HS-5 (cell line): ENCODE measurements at regions not wholly inside any gene's neighbourhood (a gene's known extent, or its start where the extent isn't known, plus 50 kb on each side); places are given as distances from the start of the nearest gene placed in this dataset.
"Not testable (repeated sequence)": the region's sequence is repeated elsewhere in the genome, so short reads cannot be mapped to it uniquely, and the experiment has no call there.

Source experiments
- DNase-seq: peaks from one replicate; pipeline ENCODE4 v3.0.0-alpha.2; 2012; ENCODE audit warnings: low read depth

DNA sequence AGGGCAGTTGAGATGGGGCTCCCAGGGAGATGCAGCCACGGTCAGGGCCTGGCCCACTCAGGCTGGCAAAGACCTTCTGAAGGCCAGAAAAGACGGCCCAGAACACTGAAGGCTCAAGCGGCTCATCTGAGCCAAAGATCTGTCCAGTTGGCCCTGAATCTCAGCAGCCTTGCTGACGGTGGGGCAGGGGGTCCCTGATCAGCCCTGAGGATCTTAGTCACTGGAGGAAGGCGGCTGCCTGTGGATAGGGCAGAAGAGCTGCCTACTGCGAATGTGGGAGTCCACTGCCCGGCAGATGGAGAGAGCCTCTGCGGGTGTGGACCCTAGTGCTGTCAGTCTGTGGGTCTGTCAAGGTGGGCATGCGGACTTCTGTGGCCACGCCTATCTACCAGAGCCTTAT is 1738.2 kb downstream of the TP53TG3F start:
- DNase-seq: no peak

DNA sequence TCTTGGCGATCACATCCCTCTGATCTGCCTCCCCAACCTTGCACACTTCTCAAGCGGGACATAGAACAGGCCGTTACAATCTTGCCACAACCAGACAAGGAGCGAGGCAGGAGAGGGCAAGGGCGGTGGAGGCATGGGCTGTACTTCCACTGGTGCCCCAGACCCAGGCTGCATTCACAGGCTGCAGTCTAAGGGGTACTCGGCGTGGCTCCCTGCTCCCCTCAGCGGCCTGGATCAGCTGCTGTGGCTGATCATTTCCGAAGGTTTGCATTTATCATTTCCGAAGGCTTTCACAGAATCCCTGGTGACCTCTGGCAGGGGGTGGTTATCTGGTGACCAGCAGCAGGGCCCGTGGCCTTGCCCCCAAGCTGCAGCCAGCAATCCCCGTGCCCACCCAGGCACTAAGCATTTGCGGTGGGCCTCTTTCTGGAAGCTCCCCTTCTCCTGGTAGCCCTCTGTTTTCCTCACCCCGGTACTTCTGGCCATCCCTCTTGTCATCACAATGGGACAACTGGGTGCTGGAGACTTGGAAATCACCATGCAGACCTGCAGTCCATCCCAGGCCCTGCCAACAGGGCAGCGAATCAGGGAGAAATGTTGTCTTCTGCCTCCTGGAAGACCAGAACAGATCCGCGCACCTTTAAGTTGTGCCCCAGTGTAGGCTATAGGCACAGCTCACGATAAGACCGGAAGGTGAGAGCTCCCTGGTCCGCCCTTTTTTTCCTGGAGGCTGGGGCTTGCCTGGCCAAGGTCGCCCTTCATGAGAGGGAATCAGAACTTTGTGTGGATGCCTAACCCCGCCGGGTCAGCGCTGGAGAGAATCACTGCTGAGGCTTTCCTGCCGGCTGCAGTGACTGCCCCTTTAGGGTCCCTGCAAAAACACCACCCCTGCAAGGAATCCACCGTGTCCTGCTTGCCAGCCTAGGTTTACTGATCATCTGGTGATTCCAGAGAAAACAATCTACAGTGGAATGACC is 1739.1 kb downstream of the TP53TG3F start:
- DNase-seq: no peak

DNA sequence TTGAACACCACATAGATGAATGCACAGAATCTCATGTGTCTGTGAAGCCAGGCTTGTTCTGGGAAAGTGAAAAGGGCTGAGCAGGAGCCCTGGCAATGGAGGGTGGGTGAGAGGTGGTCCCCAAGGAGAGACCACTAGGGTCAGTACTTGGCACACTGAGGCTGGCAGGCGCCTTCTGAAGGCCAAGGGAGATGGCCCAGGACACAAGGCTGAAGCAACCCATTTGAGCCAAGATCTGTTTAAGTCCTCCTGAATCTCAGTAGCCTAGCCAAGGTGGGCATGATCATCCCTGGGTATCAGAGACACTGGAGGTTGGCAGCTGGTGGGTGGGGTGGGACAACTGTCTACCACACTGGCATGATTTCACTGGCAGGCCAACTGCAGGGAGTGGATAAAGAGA is 1741.2 kb downstream of the TP53TG3F start:
- no peak for DNase-seq

DNA sequence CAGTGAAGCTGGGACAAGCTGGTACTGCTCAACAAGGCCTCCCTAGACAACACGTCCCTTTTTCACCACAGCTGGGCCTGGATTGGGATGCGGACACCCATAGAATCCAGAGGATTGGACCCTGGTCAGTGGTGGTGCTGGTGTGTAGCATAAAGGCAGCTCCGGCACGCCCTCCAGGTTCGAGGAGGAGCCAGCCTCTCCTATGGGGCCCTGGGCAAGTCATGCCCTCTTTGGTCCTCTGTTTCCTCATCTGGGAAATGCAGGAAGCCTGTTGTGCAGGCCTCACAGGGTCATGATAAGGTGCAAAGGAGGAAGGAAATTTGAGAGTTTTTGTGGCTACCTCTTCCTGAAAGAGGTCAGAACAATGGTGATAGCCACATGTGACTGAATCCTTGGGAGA is 1741.7 kb downstream of the TP53TG3F start:
- DNase-seq: no peak

DNA sequence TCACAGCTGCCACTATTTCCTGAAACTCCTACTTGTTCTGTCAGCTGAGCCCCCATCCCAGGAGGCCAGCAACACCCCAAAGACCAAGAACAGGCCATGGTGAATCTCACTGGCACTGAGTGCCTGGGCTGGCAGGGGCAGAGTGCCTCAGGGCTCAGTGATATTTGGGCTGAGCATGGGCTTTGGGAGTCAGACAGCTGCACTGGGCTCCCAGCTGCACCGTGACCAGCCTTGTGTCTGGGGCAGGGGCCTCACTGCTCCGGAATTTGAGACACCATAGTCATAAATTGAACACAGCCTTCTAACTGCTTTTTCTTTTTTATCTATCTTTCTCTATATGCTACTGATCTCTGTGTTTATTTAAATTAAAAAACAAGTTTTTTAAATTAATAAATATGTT is 1744.2 kb downstream of the TP53TG3F start:
- DNase-seq: no peak

DNA sequence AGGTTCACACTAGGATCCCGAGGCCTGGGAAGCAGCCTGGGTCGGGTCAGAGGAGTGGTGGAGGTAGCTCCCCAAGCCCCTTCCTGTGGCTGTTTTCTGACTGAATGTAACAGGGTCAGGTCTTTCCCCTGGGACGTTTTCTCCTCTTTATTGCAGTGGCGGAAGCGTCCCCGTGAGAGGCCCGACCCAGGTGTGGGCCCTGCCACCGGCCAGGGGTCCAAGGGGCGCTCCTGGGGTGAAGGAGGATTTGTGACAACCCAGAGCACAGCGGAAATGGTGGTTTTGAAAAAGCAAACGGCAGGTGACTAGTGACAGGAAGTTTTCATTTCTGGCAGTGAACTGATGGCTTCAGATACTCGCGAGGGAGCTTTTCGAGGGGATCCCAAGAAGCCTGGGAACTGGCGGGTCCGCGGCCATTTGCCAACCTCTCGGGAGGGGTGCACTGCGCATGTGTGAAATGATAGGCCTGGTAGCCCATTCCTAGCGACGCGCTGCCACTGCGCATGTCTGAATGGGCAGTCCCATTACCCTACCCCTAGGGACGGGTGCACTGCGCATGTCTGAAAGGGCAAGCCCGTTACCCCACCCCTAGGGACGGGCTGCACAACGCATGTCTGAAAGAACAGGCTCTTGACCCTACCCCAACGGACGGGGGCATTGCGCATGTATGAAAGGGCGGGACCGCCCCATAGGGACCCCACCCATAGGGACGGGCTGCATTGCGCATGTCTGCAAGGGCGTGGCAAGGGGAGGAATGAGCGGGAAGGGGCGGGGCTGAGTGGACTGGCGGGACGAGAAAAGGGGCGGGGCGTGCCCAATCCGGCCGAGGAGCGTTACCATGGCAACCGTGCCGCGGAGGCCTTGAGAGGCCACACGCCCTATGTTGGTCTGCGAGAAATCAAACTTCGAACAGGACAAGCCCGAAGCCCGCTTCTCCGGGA is 1747.9 kb downstream of the TP53TG3F start:
- DNase-seq: no peak

DNA sequence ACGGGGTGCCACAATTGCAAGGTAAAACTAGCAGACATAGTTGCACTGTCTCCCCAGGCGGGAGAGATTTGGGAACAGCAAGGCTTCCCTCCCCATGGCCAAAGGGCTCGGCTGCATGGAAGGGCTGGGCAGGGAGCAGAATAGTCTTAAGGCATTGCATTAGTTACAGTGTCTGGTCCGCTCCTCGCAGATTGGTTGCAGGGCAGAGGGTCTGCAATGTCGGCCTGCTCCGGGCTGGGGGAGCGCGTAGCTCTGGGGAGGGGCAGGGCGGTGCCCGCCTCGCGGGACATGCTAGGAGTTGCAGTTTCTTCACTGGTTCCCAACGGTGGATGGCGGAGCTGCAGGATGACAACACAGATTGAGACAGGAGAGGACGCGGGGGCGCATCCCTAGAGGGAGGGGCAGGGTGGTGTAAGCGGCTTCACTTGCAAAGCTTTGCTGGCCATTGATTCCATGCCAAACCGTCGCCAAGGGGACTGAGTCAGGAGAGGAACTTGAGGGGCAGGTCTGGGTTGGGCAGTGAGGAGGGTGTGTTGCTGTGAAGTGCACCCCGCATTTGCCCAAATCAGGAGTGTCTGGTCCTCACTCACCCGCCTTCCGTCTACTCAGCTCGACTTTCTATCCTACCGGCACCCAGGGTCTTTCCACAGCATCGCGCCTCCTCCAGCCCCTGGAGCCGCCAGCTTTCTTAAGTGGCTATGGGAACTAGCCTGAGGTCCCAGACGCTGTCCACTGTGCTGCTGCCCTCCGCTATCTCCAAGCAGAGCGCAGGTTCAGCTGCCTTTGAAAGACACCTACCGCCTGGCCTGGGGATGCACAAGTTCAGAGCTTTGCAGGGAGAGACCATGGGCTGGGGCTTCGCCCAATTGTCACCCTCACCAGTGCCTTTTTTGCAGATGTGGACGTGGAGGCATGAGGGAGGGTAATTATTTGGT is 1748.9 kb downstream of the TP53TG3F start:
- no peak for DNase-seq

DNA sequence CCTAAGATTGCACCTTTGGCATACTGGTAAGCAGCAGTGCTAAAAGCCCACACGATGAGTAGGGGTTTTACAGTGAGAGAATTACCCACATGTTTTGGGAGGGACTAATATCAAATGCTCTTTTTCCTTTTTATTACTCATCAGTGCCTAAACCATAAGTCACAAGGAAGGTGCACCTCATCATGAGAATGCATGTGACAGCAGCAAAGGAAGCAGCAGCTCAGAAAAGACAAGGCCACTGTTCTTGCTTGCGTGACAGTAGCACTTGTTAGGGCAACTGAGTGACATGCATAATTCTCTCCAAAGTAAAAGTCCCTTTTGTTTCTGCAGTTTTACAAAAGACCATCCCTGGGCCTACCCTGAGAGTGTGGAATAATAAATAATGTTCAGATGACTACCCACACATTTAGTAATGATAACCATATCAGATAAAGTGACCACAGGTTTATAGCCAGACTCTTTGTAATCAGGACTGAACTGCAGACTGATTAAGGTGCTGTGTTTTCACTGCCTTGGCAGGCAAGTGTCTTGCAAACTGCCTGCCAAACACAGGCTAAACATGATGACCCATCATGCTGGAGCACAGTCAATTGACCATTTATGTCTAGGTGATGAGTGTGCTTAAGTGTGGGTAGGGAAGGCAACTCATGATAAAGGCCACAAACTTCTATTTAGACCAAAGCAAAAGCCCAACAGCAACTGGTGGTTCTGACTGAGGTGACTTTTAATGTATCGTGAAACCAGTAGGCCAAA is 1751.4 kb downstream of the TP53TG3F start:
- no peak for DNase-seq

DNA sequence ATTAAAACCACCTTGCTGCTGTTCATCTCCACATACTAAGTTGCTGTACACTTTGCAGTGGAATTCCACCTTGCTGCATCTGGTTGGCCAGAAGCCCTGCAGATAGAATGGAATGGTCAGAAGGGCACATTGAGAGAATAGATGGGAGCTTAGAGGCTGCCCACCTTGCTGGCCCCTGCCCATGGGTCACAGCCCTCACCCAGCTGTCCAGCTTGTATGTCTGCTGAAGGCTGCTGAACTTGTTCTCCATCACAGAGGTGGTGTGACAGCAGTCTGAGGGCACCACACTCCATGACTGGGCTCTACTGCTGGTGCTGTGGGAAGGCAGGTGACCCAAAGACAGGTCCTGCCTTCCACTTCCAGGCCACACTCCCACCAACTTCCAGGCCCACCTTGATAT is 1755.4 kb downstream of the TP53TG3F start:
- DNase-seq: no peak

DNA sequence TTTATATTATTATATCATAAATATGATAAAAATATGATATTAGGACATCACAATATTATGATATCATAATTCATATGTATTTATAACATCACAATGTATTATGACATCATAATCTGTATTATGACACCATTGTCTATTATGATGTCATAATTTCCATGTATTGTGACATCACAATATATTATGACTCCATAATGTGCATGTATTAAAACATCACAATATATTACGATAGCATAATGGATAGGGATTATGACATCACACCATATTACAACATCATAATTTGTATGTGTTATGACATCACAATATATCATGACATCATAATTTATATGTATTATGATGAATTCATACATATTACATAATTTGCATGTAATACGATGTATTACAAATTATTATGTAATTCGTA is 1755.9 kb downstream of the TP53TG3F start:
- DNase-seq: no peak

DNA sequence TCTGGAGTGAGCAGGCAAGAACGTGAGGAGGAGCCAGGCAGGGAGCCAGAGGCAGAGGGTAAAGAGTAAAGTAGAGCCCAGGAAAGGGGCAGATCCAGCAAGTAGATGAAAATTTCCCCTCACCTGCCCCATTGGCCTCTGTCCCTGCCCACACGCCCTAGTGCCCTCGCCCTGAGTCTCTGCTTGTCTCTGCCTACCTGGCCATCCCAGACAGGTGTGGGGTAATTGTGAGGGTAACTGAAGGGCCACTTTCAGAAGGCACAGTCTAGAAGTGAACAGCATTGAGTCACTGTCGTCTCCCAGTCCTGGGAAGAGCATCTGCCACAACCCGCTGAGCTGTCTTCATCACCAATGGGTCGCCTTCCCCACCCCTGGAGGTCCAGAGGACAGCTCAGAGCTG is 1756.8 kb downstream of the TP53TG3F start:
- not testable (repeated sequence) for DNase-seq

DNA sequence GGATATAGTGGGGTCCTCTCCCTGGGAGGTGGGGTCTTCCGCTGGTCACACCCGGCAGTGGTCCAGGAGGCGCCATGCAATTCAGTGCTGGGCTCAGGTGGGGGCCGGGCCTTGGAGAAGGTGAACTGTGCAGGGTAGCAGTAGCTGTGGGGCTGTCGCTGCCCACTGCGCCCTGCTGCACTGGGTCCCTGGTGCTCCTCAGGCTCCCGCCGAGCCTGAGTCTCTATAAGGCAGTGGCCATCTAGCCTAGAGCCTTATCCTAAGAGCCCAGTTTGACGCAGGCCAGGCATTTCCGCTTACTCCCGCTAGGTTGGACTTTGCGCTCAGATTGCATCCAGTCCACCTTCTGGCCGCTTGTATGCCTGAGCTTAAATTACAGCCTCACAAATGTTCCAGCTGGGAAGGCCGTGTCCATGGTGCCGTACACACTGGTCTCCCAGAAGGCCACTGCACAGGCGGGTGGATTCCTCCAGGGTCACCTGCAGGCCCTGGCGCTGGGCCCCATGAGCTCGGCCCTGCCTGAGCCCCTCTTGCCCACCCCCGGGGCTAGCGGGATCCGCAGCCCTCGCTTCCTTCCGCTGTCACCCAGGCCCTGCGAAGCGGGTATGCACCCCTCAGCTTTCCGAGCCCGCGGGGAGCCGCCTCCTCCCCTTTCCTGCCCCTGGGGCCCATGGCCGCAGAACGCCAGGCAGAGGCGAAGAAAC is 1762.2 kb downstream of the TP53TG3F start:
- no peak for DNase-seq

DNA sequence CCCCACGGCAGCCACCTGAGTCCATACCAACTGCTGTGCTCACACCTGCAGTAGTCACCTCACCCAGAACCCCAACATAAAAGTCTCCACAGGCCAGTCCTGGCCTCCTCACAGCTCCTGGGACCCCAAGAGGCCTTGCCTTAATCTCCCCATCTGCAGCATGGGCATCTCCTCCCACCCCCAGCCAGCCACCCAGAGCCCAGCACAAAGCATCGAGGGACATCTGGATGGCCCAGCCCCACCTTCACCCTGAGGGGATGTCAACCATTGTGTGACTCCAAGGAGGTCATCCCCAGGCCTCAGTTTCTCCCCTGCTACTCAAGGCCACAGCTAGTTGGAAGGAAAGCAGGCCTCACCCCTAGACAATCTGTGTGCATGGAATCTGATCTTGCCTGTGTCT is 1775.3 kb downstream of the TP53TG3F start:
- no peak for DNase-seq

DNA sequence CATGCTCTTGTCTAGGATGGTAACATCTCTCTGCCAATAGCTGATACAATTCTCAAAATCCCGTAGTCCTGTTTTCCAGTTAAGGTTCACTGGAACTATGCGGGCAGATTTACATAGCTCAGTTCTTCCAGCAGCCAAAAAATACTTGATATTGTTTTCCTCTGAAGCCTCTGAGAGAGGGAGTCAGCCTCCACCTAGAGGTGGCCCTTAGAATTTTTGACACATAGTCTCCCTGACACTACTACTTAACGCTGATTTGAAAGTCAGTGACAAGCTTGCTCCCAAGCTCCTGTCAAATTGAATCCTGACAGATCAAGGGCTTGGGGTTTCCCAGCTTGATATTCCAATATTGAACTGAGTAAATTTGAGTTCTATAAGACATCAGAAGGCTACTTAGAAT is 1780.1 kb downstream of the TP53TG3F start:
- no peak for DNase-seq

DNA sequence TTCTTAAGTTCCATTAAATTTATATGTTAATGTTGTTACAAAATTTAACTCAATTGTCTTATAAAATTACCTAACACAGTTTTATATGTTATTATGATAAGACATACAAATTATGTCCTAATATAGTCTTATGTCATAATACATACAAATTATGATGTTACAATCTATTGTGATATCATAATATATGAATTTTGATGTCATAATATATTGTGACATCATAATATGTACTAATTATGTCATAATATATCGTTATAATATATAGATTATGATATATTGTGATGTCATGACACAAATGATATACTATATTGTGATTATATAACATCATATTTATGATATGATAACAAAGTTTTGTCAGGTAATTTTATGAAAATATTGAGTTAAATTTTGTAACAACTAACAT is 1789.6 kb downstream of the TP53TG3F start:
- no peak for DNase-seq

DNA sequence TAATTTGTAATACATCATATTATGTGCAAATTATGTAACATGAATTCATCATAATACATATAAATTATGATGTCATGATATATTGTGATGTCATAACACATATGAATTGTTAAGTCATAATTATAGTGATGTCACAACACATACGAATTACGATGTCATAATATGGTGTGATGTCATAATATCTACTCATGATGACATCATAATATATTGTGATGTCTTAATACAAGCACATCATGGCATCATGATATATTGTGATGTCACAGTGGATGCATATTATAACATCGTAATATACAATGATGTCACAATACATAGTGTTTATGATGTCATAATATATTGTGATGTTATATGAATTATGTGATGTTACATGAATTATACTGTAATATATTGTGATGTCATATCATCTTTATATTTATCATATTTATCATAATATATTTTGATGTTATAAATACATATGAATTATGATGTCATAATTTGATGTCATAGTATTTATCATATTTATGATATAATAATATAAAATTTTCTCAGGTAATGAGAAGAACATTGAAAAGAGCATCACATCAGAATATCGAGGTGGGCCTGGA is 1793.0 kb downstream of the TP53TG3F start:
- no peak for DNase-seq

DNA sequence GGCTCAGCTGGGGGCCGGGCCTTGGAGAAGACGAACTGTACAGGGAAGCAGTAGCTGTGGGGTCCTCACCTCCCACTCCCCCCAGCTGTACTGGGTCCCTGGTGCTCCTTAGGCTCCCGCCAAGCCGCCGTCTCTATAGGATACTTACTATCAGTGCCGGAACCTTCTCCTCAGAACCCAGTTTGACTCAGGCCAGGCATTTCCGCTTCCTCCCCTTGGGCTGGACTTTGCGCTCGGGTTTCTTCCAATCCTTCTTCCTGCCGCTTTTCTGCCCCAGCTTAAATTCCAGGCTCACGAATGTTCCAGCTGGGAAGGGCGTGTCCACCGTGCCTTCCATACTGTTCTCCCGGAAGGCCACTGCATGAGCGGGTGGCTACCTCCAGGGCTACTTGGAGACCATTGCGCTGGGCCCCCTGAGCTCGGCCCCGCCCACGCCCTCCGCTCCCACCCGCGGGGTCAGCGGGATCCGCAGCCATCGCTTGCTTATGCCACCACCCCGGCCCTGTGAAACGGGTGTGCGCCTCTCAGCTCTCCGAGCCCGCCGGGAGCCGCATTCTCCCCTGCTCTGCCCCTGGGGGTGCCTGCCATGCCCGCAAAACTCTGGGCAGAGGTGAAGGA is 1795.9 kb downstream of the TP53TG3F start:
- DNase-seq: no peak

DNA sequence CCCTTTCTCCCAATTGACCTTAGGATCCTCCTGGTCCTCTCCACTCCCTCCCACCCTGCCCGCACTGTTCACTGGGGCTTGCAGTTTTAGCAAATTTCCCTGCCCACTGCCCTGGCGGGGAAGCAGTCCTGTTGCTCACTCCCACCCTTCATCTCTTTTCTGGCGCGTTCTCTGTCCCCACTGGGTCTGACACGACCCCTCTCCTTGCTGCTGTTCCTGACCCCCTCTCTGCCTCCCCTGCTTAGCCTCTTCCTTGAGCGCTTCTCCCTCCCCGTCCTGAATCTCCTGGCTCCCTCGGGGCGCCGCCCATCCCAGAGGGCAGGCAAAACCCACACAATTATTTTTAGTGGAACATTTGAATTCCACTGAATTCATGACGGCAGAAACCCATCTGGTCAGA is 1796.4 kb downstream of the TP53TG3F start:
- DNase-seq: no peak

DNA sequence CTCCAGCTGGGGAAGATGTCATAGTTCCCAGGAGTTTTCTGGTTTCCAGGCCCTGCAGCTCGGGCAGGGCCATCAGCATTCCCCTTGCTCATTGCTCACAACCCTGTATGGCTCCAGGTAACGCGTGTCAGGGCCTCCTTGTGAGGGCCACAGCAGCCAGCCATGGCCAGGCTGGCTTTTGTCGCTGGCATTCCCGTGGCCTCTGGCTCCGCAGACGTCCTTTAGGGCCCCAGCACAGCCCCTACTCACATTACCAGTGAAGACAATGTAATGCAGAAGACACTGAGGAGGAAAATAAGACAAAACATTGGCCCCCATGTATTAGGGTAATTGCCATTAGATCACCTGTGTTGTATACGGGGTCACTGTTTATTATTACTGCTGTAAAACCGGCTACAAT is 1799.0 kb downstream of the TP53TG3F start:
- no peak for DNase-seq

DNA sequence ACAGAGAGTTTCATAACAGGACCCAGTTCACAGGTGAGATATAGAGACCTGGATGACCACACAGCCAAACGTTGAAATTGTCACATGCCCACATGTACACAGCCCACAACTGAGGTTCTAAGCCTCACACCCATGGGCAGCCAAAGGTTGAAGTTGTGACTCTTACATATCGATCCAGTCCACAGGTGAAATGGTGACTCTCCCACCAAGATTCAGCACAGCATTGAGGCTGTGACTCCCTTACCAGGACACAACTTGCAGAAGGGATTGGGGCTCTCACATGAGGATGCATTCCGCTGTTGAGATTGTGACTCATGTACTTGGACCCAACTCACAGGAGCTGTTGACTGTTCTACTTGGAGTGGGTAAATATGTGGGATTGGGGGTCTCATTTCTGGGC is 1836.4 kb downstream of the TP53TG3F start:
- DNase-seq: no peak
